Caki2 (cell line): ENCODE measurements at regions not wholly inside any gene's neighbourhood (a gene's known extent, or its start where the extent isn't known, plus 50 kb on each side); places are given as distances from the start of the nearest gene placed in this dataset.
A peak's percentile ranks its signal among the peaks of the same experiment; 100 is the strongest.
"Not testable (repeated sequence)": the region's sequence is repeated elsewhere in the genome, so short reads cannot be mapped to it uniquely, and the experiment has no call there.

Experiments
- DNase-seq: peaks from one replicate; pipeline ENCODE4 v3.0.0-alpha.2; 2015; ENCODE audit warnings: low read depth
- in situ Hi-C: cut with HindIII; loops from 2 replicates; pipeline ENCODE4 v1.10.0; 2016; ENCODE audit warnings: low sequenced_read_pairs, low pct_unique_long_range_greater_than_20kb, mixed read lengths

GRCh38 chr11:82034527-82034926, 699.1 kb downstream of the FAM181B start:
- in situ Hi-C loops: no loop called here
- DNase-seq: no peak

- in situ Hi-C loops, DNase-seq: not testable (repeated sequence)
Observed at GRCh38 chr11:82027335-82027734, 706.3 kb downstream of the FAM181B start.

GRCh38 chr11:82024760-82025159, 708.9 kb downstream of the FAM181B start:
- DNase-seq: no peak
- in situ Hi-C loops: no loop called here

GRCh38 chr11:82012276-82012675, 721.4 kb downstream of the FAM181B start:
- peak; percentile 28 for DNase-seq
- in situ Hi-C loops: no loop called here

GRCh38 chr11:82009133-82009532, 724.5 kb downstream of the FAM181B start:
- no peak for DNase-seq
- in situ Hi-C loops: no loop called here

GRCh38 chr11:82007521-82007920, 726.1 kb downstream of the FAM181B start:
- in situ Hi-C loops: no loop called here
- no peak for DNase-seq

GRCh38 chr11:82004537-82005213, 729.0 kb downstream of the FAM181B start:
- no peak for DNase-seq
- in situ Hi-C loops: no loop called here

- DNase-seq: peak; percentile 22
- in situ Hi-C loops: no loop called here
Observed at GRCh38 chr11:82003671-82004515, 729.8 kb downstream of the FAM181B start.

- in situ Hi-C loops: no loop called here
- DNase-seq: no peak
Observed at GRCh38 chr11:82003024-82003423, 730.6 kb downstream of the FAM181B start.

GRCh38 chr11:81995889-81996288, 737.8 kb downstream of the FAM181B start:
- no peak for DNase-seq
- in situ Hi-C loops: no loop called here

GRCh38 chr11:81993755-81994154, 739.9 kb downstream of the FAM181B start:
- in situ Hi-C loops: no loop called here
- no peak for DNase-seq

GRCh38 chr11:81990659-81991443, 742.8 kb downstream of the FAM181B start:
- in situ Hi-C loops: no loop called here
- DNase-seq: no peak

GRCh38 chr11:81989093-81989492, 744.6 kb downstream of the FAM181B start:
- in situ Hi-C loops: no loop called here
- DNase-seq: peak; percentile 21

- in situ Hi-C loops: no loop called here
- DNase-seq: no peak
Observed at GRCh38 chr11:81987829-81988472, 745.7 kb downstream of the FAM181B start.

GRCh38 chr11:81986556-81987161, 747.0 kb downstream of the FAM181B start:
- DNase-seq: no peak
- in situ Hi-C loops: no loop called here

GRCh38 chr11:81979448-81979847, 754.2 kb downstream of the FAM181B start:
- in situ Hi-C loops: no loop called here
- no peak for DNase-seq

GRCh38 chr11:81975261-81975900, 758.3 kb downstream of the FAM181B start:
- no peak for DNase-seq
- in situ Hi-C loops: no loop called here

GRCh38 chr11:81970886-81971285, 762.8 kb downstream of the FAM181B start:
- in situ Hi-C loops: no loop called here
- no peak for DNase-seq
